H9 (cell line): ENCODE measurements at regions not wholly inside any gene's neighbourhood (a gene's known extent, or its start where the extent isn't known, plus 50 kb on each side); places are given as distances from the start of the nearest gene placed in this dataset.

Experiments
- DNase-seq: peaks from one replicate; pipeline ENCODE4 v3.0.0-alpha.2; 2017
- H2AFZ ChIP-seq: one replicate; pipeline ENCODE4 v1.6.1; 2013; ENCODE audit warnings: mild to moderate bottlenecking, low read length, control low read depth, moderate library complexity
- H2AK5ac ChIP-seq: 2 replicates; pipeline ENCODE4 v1.6.1; 2013; ENCODE audit warnings: low read length, control low read depth, mixed read lengths; ENCODE audit not compliant: insufficient read length
- H2BK120ac ChIP-seq: one replicate; pipeline ENCODE4 v1.6.1; 2013; ENCODE audit warnings: low read depth, mild to moderate bottlenecking, low read length, control low read depth, inconsistent platforms; ENCODE audit not compliant: poor library complexity, severe bottlenecking
- H2BK12ac ChIP-seq: 2 replicates; pipeline ENCODE4 v1.6.1; 2013; ENCODE audit warnings: low read length, control low read depth, mixed read lengths, low read depth; ENCODE audit not compliant: insufficient read length
- H2BK15ac ChIP-seq: 2 replicates; pipeline ENCODE4 v1.6.1; 2013; ENCODE audit warnings: low read depth, low read length, control low read depth
- H2BK20ac ChIP-seq: one replicate; pipeline ENCODE4 v1.6.1; 2013; ENCODE audit warnings: low read depth, mild to moderate bottlenecking, low read length, control low read depth, inconsistent platforms; ENCODE audit not compliant: poor library complexity, severe bottlenecking
- H2BK5ac ChIP-seq: 2 replicates; pipeline ENCODE4 v1.6.1; 2013; ENCODE audit warnings: low read length, control low read depth, mixed read lengths; ENCODE audit not compliant: insufficient read length
- H3K14ac ChIP-seq: 2 replicates; pipeline ENCODE4 v1.6.1; 2013; ENCODE audit warnings: low read length, control low read depth; ENCODE audit not compliant: insufficient read depth
- H3K18ac ChIP-seq: 2 replicates; pipeline ENCODE4 v1.6.1; 2013; ENCODE audit warnings: low read depth, mild to moderate bottlenecking, mixed read lengths, low read length, control low read depth; ENCODE audit not compliant: insufficient read length
- H3K23ac ChIP-seq: 2 replicates; pipeline ENCODE4 v1.6.1; 2013; ENCODE audit warnings: low read length, control low read depth, mixed read lengths, low read depth; ENCODE audit not compliant: insufficient read length
- H3K23me2 ChIP-seq: 2 replicates; pipeline ENCODE4 v1.6.1; 2013; ENCODE audit warnings: low read depth, mild to moderate bottlenecking, mixed read lengths, low read length, control low read depth; ENCODE audit not compliant: insufficient read length, poor library complexity, severe bottlenecking
- H3K27ac ChIP-seq: 2 replicates; pipeline ENCODE4 v1.5.1; 2013; ENCODE audit warnings: low read length, control low read depth, mixed read lengths, low read depth; ENCODE audit not compliant: insufficient read length
- H3K27me3 ChIP-seq: 2 replicates; pipeline ENCODE4 v1.6.1; 2013; ENCODE audit warnings: low read length, control low read depth, inconsistent platforms; ENCODE audit not compliant: insufficient read depth
- H3K4ac ChIP-seq: 2 replicates; pipeline ENCODE4 v1.6.1; 2013; ENCODE audit warnings: low read depth, mild to moderate bottlenecking, control low read depth, inconsistent platforms, low read length, moderate library complexity
- H3K4me1 ChIP-seq: 2 replicates; pipeline ENCODE4 v1.6.1; 2013; ENCODE audit warnings: low read length, control low read depth, inconsistent platforms; ENCODE audit not compliant: insufficient read depth
- H3K4me2 ChIP-seq: 2 replicates; pipeline ENCODE4 v1.6.1; 2013; ENCODE audit warnings: low read length, control low read depth, mixed read lengths; ENCODE audit not compliant: insufficient read length, insufficient read depth
- H3K56ac ChIP-seq: 2 replicates; pipeline ENCODE4 v1.6.1; 2013; ENCODE audit warnings: low read depth, mild to moderate bottlenecking, mixed read lengths, low read length, control low read depth; ENCODE audit not compliant: insufficient read length
- H3K79me1 ChIP-seq: 2 replicates; pipeline ENCODE4 v1.6.1; 2013; ENCODE audit warnings: low read depth, mild to moderate bottlenecking, moderate library complexity, low read length, control low read depth, inconsistent platforms; ENCODE audit not compliant: insufficient read depth, poor library complexity, severe bottlenecking
- H3K79me2 ChIP-seq: 2 replicates; pipeline ENCODE4 v1.6.1; 2013; ENCODE audit warnings: low read length, control low read depth, inconsistent platforms; ENCODE audit not compliant: insufficient read depth
- H3K9ac ChIP-seq: 2 replicates; pipeline ENCODE4 v1.6.1; 2013; ENCODE audit warnings: low read length, control low read depth, mixed read lengths; ENCODE audit not compliant: insufficient read length; ENCODE audit errors: extremely low read depth
- H3K9me3 ChIP-seq: one replicate; pipeline ENCODE4 v1.6.1; 2013; ENCODE audit warnings: low read depth, low read length, inconsistent platforms; ENCODE audit not compliant: control insufficient read depth
- H3T11ph ChIP-seq: one replicate; pipeline ENCODE4 v1.6.1; 2013; ENCODE audit warnings: mild to moderate bottlenecking, low read length, control low read depth, inconsistent platforms
- H4K20me1 ChIP-seq: one replicate; pipeline ENCODE4 v1.6.1; 2013; ENCODE audit not compliant: control insufficient read depth, insufficient read length, insufficient read depth
- H4K5ac ChIP-seq: 2 replicates; pipeline ENCODE4 v1.6.1; 2013; ENCODE audit warnings: low read depth, mild to moderate bottlenecking, mixed read lengths, low read length, control low read depth; ENCODE audit not compliant: insufficient read length
- H4K8ac ChIP-seq: replicated peaks from 2 replicates; pipeline ENCODE4 v1.6.1; 2013; ENCODE audit warnings: low read length, control low read depth, mixed read lengths, low read depth; ENCODE audit not compliant: insufficient read length
- H4K91ac ChIP-seq: 2 replicates; pipeline ENCODE4 v1.6.1; 2013; ENCODE audit warnings: low read depth, mild to moderate bottlenecking, moderate library complexity, mixed read lengths, low read length, control low read depth; ENCODE audit not compliant: insufficient read length
- H3K27ac Mint-ChIP-seq, 3 experiments: 2 replicates in 2 of 3; 3 replicates in 1 of 3; pipeline ENCODE4 v1.8.0; 2020 to 2021; ENCODE audit warnings: mixed read lengths in 3 of 3, mild to moderate bottlenecking in 1 of 3, moderate library complexity in 1 of 3
- H3K27me3 Mint-ChIP-seq: 2 replicates; pipeline ENCODE4 v1.8.0; 2021; ENCODE audit warnings: low read depth, mild to moderate bottlenecking, moderate library complexity, mixed read lengths
- H3K36me3 Mint-ChIP-seq, 3 experiments: 2 replicates in 2 of 3; 3 replicates in 1 of 3; pipeline ENCODE4 v1.8.0; 2020 to 2021; ENCODE audit warnings: low read depth in 3 of 3, mixed read lengths in 3 of 3; ENCODE audit not compliant: insufficient read depth in 1 of 3
- H3K4me1 Mint-ChIP-seq, 2 experiments: 2 replicates each; pipeline ENCODE4 v1.8.0; 2020; ENCODE audit warnings: mixed read lengths in 2 of 2
- H3K4me3 Mint-ChIP-seq, 2 experiments: 2 replicates in 1 of 2; 3 replicates in 1 of 2; pipeline ENCODE4 v1.8.0; 2020 to 2021; ENCODE audit warnings: mild to moderate bottlenecking in 2 of 2, mixed read lengths in 2 of 2, moderate library complexity in 1 of 2
- H3K9me3 Mint-ChIP-seq, 2 experiments: 2 replicates in 1 of 2; 3 replicates in 1 of 2; pipeline ENCODE4 v1.8.0; 2020; ENCODE audit warnings: mild to moderate bottlenecking in 2 of 2, mixed read lengths in 2 of 2, moderate library complexity in 1 of 2
- CTCF ChIP-seq: fragments of 200-600 bp; sonication (generic); conservative IDR thresholded peaks from 3 replicates; pipeline ENCODE4 v1.8.0; 2021; ENCODE audit warnings: antibody characterized with exemption, mild to moderate bottlenecking
- WGBS: extraction: QIAGEN DNeasy Blood & Tissue Kit; methylation state at CpG from one replicate; pipeline ENCODE4 v1.1.7; 2013; ENCODE audit warnings: missing lambda C conversion rate, low lambda C conversion rate, mixed read lengths; ENCODE audit not compliant: insufficient read length; ENCODE audit errors: extremely low coverage; 5-methylcytosine and 5-hydroxymethylcytosine counted together

DNA sequence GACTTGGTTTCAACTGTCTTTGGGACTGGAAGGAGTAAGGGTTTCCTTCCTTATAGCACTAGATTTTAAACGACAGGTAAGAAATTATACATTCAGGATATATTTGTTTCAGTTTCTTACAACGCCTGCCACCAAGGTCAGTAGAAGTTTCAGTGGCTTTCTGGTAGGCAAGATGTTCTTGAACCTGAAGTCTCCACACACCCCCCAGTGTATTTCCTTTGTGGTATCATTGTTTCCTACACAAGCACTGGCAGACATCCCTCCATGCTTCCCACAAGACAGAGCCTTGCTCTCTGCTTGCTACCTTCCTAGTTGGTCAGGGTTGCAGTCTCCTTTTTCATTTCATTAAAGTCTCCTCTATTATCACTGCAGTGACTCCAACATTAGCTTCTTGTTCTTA lies 283.1 kb downstream of the FLRT2 start:
- Histone ChIP-seq H2AFZ (no peak overlapping the region), H3K79me2 (no peaks in the 10 kb centered on the region), H2BK20ac (no peak overlapping the region), H3K4me1 (peaks cover 3% of the 10 kb centered on the region; the same call in 1 of the 2 replicates), H4K91ac (no peak overlapping the region), H3K9ac (no peak overlapping the region), H3T11ph (no peak overlapping the region), H2AK5ac (no peak overlapping the region), H3K23ac (no peak overlapping the region), H2BK12ac (no peak overlapping the region), H3K27me3 (no peaks in the 10 kb centered on the region), H3K23me2 (no peaks in the 10 kb centered on the region), H3K9me3 (no peaks in the 10 kb centered on the region), H3K27ac (no peak overlapping the region), H3K79me1 (no peaks in the 10 kb centered on the region), H3K18ac (no peak overlapping the region), H3K56ac (no peak overlapping the region), H4K20me1 (no peaks in the 10 kb centered on the region), H2BK15ac (no peak overlapping the region), H3K14ac (no peak overlapping the region), H2BK120ac (no peak overlapping the region), H4K5ac (no peak overlapping the region), H4K8ac (no peak overlapping the region), H2BK5ac (no peak overlapping the region), H3K4ac (no peak overlapping the region), H3K4me2 (no peak overlapping the region)
- no peaks in the 10 kb centered on the region for H3K9me3 Mint-ChIP-seq
- no CpG with 5 or more reads among the region's 2 CpGs for WGBS
- TF ChIP-seq CTCF = no peak
- no peaks in the 10 kb centered on the region for H3K27me3 Mint-ChIP-seq
- H3K36me3 Mint-ChIP-seq = no peaks in the 10 kb centered on the region
- no peak overlapping the region for H3K4me3 Mint-ChIP-seq
- no peak for DNase-seq
- no peak overlapping the region for H3K27ac Mint-ChIP-seq
- H3K4me1 Mint-ChIP-seq = peaks cover 8 to 11% of the 10 kb centered on the region in 2 experiments
